HepG2 (cell line): ENCODE measurements at regions not wholly inside any gene's neighbourhood (a gene's known extent, or its start where the extent isn't known, plus 50 kb on each side); places are given as distances from the start of the nearest gene placed in this dataset.

ENCODE experiments used
- ATAD3A ChIP-seq: sonication (generic); formaldehyde crosslinking; IDR thresholded peaks from 2 replicates; pipeline ENCODE4 v1.4.0; 2020; ENCODE audit warnings: missing genetic modification reagents
- EHMT2 ChIP-seq: fragments of 200-600 bp; sonication (generic); IDR thresholded peaks from 2 replicates; pipeline ENCODE4 v1.7.0; 2017; ENCODE audit warnings: antibody characterized with exemption, low read depth, low read length, borderline replicate concordance
- ISL2 ChIP-seq: sonication (generic); formaldehyde crosslinking; IDR thresholded peaks from 2 replicates; pipeline ENCODE4 v1.5.0; 2020; ENCODE audit warnings: missing genetic modification reagents
- RAD21 ChIP-seq: fragments of 450-650 bp; formaldehyde crosslinking; IDR thresholded peaks from 2 replicates; pipeline ENCODE4 v1.5.0; 2020; ENCODE audit warnings: mild to moderate bottlenecking
- SNRNP70 ChIP-seq: fragments of 200-400 bp; formaldehyde crosslinking; IDR thresholded peaks from 2 replicates; pipeline ENCODE4 v1.6.1; 2017; ENCODE audit warnings: mild to moderate bottlenecking, low read depth, low read length, moderate library complexity
- SP5 ChIP-seq: IDR thresholded peaks from 2 replicates; pipeline ENCODE4 v1.6.1; 2016; ENCODE audit warnings: low read depth, borderline replicate concordance
- U2AF2 ChIP-seq: fragments of 200-400 bp; formaldehyde crosslinking; IDR thresholded peaks from 2 replicates; pipeline ENCODE4 v1.6.1; 2017; ENCODE audit warnings: low read depth, mild to moderate bottlenecking, low read length
- ZNF281 ChIP-seq: sonication (generic); formaldehyde crosslinking; IDR thresholded peaks from 2 replicates; pipeline ENCODE4 v1.4.0; 2020; ENCODE audit warnings: missing genetic modification reagents, borderline replicate concordance
- ZNF792 ChIP-seq: IDR thresholded peaks from 2 replicates; pipeline ENCODE4 v1.6.1; 2016
- TF ChIP-seq, protein P1 (sequence below): sonication (generic); formaldehyde crosslinking; IDR thresholded peaks from 2 replicates; pipeline ENCODE4 v1.5.0; 2020; ENCODE audit warnings: missing genetic modification reagents
- TF ChIP-seq, protein P2 (sequence below): sonication (generic); formaldehyde crosslinking; IDR thresholded peaks from 2 replicates; pipeline ENCODE4 v1.8.1; 2023; ENCODE audit warnings: missing genetic modification reagents, mild to moderate bottlenecking, borderline replicate concordance
- TF ChIP-seq, protein P3 (sequence below), 2 experiments: sonication (generic) in 1 of 2; formaldehyde crosslinking in 1 of 2; IDR thresholded peaks; 2 replicates each; pipeline versions ENCODE4 v1.6.1 to v1.9.0; 2014 to 2022; ENCODE audit warnings: antibody characterized with exemption in 1 of 2, borderline replicate concordance in 1 of 2, inconsistent platforms in 1 of 2, low read depth in 1 of 2, missing genetic modification reagents in 1 of 2
- TF ChIP-seq, protein P4 (sequence below): sonication (generic); formaldehyde crosslinking; IDR thresholded peaks from 2 replicates; pipeline ENCODE4 v1.4.0; 2020; ENCODE audit warnings: mild to moderate bottlenecking, missing genetic modification reagents, borderline replicate concordance

- TF ChIP-seq ZNF281 (CRISPR knock-in tag) (no peak), EHMT2 (peak; percentile 78; the same call in 1 of the 2 replicates), SNRNP70 (no peak), ATAD3A (CRISPR knock-in tag) (no peak), ZNF792 (CRISPR knock-in tag) (no peak), RAD21 (CRISPR knock-in tag) (no peak), ISL2 (no peak; the same call in 1 of the 2 replicates), U2AF2 (no peak), SP5 (CRISPR knock-in tag) (no peak)
- TF ChIP-seq, protein P1, sequence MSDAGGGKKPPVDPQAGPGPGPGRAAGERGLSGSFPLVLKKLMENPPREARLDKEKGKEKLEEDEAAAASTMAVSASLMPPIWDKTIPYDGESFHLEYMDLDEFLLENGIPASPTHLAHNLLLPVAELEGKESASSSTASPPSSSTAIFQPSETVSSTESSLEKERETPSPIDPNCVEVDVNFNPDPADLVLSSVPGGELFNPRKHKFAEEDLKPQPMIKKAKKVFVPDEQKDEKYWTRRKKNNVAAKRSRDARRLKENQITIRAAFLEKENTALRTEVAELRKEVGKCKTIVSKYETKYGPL (CRISPR knock-in tag) = no peak
- TF ChIP-seq, protein P2, sequence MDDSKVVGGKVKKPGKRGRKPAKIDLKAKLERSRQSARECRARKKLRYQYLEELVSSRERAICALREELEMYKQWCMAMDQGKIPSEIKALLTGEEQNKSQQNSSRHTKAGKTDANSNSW (CRISPR knock-in tag) = no peak
- TF ChIP-seq, protein P3, sequence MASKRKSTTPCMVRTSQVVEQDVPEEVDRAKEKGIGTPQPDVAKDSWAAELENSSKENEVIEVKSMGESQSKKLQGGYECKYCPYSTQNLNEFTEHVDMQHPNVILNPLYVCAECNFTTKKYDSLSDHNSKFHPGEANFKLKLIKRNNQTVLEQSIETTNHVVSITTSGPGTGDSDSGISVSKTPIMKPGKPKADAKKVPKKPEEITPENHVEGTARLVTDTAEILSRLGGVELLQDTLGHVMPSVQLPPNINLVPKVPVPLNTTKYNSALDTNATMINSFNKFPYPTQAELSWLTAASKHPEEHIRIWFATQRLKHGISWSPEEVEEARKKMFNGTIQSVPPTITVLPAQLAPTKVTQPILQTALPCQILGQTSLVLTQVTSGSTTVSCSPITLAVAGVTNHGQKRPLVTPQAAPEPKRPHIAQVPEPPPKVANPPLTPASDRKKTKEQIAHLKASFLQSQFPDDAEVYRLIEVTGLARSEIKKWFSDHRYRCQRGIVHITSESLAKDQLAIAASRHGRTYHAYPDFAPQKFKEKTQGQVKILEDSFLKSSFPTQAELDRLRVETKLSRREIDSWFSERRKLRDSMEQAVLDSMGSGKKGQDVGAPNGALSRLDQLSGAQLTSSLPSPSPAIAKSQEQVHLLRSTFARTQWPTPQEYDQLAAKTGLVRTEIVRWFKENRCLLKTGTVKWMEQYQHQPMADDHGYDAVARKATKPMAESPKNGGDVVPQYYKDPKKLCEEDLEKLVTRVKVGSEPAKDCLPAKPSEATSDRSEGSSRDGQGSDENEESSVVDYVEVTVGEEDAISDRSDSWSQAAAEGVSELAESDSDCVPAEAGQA (IDR thresholded peaks at IDR 0.05; ENCODE audit: low read depth) = no peak
- TF ChIP-seq, protein P3 (CRISPR knock-in tag; IDR thresholded peaks at IDR 0.05; ENCODE audit: borderline replicate concordance) = no peak
- TF ChIP-seq, protein P4, sequence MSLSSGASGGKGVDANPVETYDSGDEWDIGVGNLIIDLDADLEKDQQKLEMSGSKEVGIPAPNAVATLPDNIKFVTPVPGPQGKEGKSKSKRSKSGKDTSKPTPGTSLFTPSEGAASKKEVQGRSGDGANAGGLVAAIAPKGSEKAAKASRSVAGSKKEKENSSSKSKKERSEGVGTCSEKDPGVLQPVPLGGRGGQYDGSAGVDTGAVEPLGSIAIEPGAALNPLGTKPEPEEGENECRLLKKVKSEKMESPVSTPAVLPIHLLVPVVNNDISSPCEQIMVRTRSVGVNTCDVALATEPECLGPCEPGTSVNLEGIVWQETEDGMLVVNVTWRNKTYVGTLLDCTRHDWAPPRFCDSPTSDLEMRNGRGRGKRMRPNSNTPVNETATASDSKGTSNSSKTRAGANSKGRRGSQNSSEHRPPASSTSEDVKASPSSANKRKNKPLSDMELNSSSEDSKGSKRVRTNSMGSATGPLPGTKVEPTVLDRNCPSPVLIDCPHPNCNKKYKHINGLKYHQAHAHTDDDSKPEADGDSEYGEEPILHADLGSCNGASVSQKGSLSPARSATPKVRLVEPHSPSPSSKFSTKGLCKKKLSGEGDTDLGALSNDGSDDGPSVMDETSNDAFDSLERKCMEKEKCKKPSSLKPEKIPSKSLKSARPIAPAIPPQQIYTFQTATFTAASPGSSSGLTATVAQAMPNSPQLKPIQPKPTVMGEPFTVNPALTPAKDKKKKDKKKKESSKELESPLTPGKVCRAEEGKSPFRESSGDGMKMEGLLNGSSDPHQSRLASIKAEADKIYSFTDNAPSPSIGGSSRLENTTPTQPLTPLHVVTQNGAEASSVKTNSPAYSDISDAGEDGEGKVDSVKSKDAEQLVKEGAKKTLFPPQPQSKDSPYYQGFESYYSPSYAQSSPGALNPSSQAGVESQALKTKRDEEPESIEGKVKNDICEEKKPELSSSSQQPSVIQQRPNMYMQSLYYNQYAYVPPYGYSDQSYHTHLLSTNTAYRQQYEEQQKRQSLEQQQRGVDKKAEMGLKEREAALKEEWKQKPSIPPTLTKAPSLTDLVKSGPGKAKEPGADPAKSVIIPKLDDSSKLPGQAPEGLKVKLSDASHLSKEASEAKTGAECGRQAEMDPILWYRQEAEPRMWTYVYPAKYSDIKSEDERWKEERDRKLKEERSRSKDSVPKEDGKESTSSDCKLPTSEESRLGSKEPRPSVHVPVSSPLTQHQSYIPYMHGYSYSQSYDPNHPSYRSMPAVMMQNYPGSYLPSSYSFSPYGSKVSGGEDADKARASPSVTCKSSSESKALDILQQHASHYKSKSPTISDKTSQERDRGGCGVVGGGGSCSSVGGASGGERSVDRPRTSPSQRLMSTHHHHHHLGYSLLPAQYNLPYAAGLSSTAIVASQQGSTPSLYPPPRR = peak; percentile 49; the same call in 1 of the 2 replicates
Observed at GRCh38 chr5:74361406-74362358, 278.8 kb downstream of the ENC1 start (continued).
